ENCODE measurements at regions not wholly inside any gene's neighbourhood (a gene's known extent, or its start where the extent isn't known, plus 50 kb on each side); places are given as distances from the start of the nearest gene placed in this dataset.

DNA sequence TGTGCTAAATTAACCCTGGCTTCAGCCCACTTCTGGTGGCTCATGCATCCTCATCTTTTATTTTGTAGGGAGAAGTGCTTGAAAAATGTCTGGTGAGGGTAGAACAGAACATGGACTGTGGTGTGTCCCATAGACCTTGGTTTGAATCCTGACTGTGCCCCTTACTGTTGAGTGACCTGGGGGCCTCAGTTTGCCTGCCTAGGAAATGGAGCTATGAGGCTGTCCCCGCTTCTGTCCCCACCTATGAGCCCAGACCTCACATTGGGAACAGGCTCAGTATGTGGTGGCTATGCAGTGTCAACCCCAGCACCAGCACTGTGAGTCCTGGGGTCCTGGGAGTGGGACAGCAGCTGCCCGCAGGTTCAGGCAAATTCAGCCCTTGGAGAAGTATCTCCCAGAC is 186.3 kb upstream of the GSE1 start:
- H3K4me3 ChIP-seq: no peak overlapping the region
- no peaks in the 10 kb centered on the region for H3K36me3 ChIP-seq
- no peaks in the 10 kb centered on the region for H3K9me3 ChIP-seq
- intact Hi-C loops (cut with DNase I): no loop called here
- no peak for TF ChIP-seq POLR2A (IDR thresholded peaks at IDR 0.05)
- no peak for TF ChIP-seq CTCF (IDR thresholded peaks at IDR 0.05)
- no peak for TF ChIP-seq POLR2AphosphoS5 (IDR thresholded peaks at IDR 0.05; ENCODE audit: insufficient read depth in 1 of 2, low read depth in 1 of 2)
- no peak for DNase-seq (ENCODE audit: extremely low spot score in 2 of 2)
- peaks cover 13% of the 10 kb centered on the region for H3K4me1 ChIP-seq
- no peaks in the 10 kb centered on the region for H3K27me3 ChIP-seq
- H3K27ac ChIP-seq: no peak overlapping the region

DNA sequence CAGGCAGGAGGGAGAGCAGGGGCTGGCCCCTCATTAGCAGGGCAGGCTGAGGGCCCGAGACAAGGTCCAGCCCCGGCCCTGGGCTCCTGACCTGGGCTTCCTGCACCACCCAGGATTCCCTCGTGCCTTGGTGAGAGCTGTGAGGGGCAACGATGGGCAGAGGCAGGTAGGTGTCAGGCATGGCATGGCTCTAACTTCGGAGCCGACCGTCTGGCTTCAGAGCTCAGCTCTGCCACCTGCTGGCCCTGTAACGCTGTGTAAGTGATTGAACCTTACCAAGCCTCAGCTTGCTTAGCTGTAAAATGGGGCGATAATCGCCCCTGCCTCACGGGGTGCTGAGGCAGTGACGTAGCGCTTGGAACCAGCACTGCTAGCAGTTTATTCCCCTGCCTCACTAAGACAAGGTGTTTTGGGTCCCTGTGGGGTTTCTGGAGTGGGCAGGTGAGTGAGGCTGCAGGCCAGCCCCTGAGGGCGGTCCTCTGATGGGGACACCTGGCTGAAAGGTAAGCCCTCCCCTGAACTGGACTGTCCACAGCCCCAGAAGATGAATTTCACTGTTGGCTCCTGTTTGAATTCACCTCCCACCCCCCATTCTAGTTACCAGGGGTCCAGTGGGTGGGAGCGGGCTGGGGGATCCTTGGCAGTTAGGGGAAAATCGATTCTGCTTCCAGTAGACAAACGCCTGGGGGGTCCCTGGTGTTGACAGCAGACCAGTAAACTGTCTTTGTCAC is 184.8 kb upstream of the GSE1 start:
- Histone ChIP-seq H3K36me3 (no peaks in the 10 kb centered on the region), H3K27me3 (no peaks in the 10 kb centered on the region), H3K4me1 (no peaks in the 10 kb centered on the region), H3K9me3 (no peaks in the 10 kb centered on the region), H3K27ac (no peak overlapping the region), H3K4me3 (no peak overlapping the region)
- TF ChIP-seq POLR2A (IDR thresholded peaks at IDR 0.05) (no peak), POLR2AphosphoS5 (IDR thresholded peaks at IDR 0.05; ENCODE audit: insufficient read depth in 1 of 2, low read depth in 1 of 2) (no peak), CTCF (IDR thresholded peaks at IDR 0.05) (peak in 1 of 3 experiments; percentile 25)
- DNase-seq (ENCODE audit: extremely low spot score in 2 of 2): no peak
- intact Hi-C loops (cut with DNase I): no loop called here

DNA sequence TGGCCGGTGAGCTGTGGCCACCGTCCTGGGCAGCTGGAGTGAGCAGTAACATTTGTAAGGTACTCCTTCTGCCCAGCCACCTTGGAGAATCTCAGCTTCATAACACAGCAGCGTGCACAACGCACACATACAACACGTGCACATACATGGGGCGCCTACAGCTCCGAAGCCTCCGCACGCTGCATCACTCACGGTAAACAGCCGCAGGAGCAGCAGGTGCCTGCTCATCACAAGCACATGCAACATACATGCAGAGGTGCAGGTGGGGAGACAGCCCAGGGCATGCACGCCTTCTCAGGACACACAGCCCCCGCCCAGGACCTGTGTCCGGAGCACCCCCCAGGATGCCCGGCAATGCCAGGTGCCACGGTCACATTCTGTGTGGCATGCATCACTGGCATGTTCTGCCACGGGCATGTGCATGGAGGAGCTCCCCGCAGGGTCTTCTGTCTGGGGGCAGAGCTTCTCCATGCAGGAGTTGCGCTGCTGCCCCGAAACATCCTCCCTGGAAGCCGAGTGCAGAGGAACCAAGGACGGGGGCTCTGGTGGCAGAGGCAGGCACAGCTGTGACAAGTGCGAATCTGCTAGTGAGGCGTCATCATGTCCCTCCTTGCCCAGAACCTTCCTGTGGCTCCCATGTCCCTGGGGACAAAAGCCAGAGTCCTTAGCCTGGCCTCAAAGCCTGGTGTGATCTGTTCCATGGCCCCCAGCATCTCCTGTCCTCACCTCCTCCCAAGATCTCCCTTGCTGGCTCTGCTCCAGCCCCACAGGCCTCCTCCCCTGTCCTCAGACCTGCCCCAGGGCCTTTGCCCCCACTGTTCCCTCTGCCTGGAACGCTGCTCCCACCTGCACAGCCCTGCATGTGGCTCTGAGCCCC is 184.0 kb upstream of the GSE1 start:
- no peaks in the 10 kb centered on the region for H3K36me3 ChIP-seq
- TF ChIP-seq CTCF (IDR thresholded peaks at IDR 0.05) (no peak), POLR2A (IDR thresholded peaks at IDR 0.05) (no peak), POLR2AphosphoS5 (IDR thresholded peaks at IDR 0.05; ENCODE audit: insufficient read depth in 1 of 2, low read depth in 1 of 2) (no peak)
- H3K4me1 ChIP-seq: no peaks in the 10 kb centered on the region
- no peak overlapping the region for H3K4me3 ChIP-seq
- DNase-seq (ENCODE audit: extremely low spot score in 2 of 2): no peak
- H3K9me3 ChIP-seq: no peaks in the 10 kb centered on the region
- intact Hi-C loops (cut with DNase I): no loop called here
- no peaks in the 10 kb centered on the region for H3K27me3 ChIP-seq
- no peak overlapping the region for H3K27ac ChIP-seq

- intact Hi-C loops (cut with DNase I): no loop called here
- TF ChIP-seq CTCF (IDR thresholded peaks at IDR 0.05) (no peak), POLR2AphosphoS5 (IDR thresholded peaks at IDR 0.05; ENCODE audit: insufficient read depth in 1 of 2, low read depth in 1 of 2) (no peak), POLR2A (IDR thresholded peaks at IDR 0.05) (no peak)
- Histone ChIP-seq H3K4me1 (no peaks in the 10 kb centered on the region), H3K27me3 (no peaks in the 10 kb centered on the region), H3K9me3 (no peaks in the 10 kb centered on the region), H3K36me3 (no peaks in the 10 kb centered on the region), H3K27ac (no peak overlapping the region), H3K4me3 (no peak overlapping the region)
- no peak for DNase-seq (ENCODE audit: extremely low spot score in 2 of 2)
Measured at GRCh38 chr16:85429776-85430522, 183.2 kb upstream of the GSE1 start.

Measured in vagina (tissue), 2 donors.